GM18498 (cell line): ENCODE measurements at regions not wholly inside any gene's neighbourhood (a gene's known extent, or its start where the extent isn't known, plus 50 kb on each side); places are given as distances from the start of the nearest gene placed in this dataset.

Source experiments
- ATAC-seq: cut with Tn5 transposase; IDR thresholded peaks from one replicate; pipeline ENCODE4 v1.9.1; 2021; ENCODE audit warnings: mild to moderate bottlenecking, moderate library complexity; ENCODE audit not compliant: unreplicated experiment

GRCh38 chr5:93186076-93186682 lies 394.8 kb downstream of the NR2F1-AS1 start:
- no peak for ATAC-seq

GRCh38 chr5:93184041-93184440 lies 397.0 kb downstream of the NR2F1-AS1 start:
- no peak for ATAC-seq

GRCh38 chr5:93179466-93179865 lies 401.6 kb downstream of the NR2F1-AS1 start:
- no peak for ATAC-seq

- no peak for ATAC-seq
Measured at GRCh38 chr5:93174930-93175329, 406.1 kb downstream of the NR2F1-AS1 start.

- ATAC-seq, result no peak
Measured at GRCh38 chr5:93165559-93165958, 415.5 kb downstream of the NR2F1-AS1 start.

- ATAC-seq, result no peak
Measured at GRCh38 chr5:93164690-93165089, 416.3 kb downstream of the NR2F1-AS1 start.

GRCh38 chr5:93163010-93163663 lies 417.9 kb downstream of the NR2F1-AS1 start:
- ATAC-seq, result no peak

- ATAC-seq, result no peak
Measured at GRCh38 chr5:93161661-93162654, 419.1 kb downstream of the NR2F1-AS1 start.

- no peak for ATAC-seq
Measured at GRCh38 chr5:93158841-93159240, 422.2 kb downstream of the NR2F1-AS1 start.

- ATAC-seq, result no peak
Measured at GRCh38 chr5:93156566-93156965, 424.5 kb downstream of the NR2F1-AS1 start.

- ATAC-seq, result no peak
Measured at GRCh38 chr5:93154535-93154934, 426.5 kb downstream of the NR2F1-AS1 start.

GRCh38 chr5:93153461-93153860 lies 427.6 kb downstream of the NR2F1-AS1 start:
- ATAC-seq, result no peak

GRCh38 chr5:93151896-93152295 lies 429.1 kb downstream of the NR2F1-AS1 start:
- no peak for ATAC-seq

- no peak for ATAC-seq
Measured at GRCh38 chr5:93151121-93151520, 429.9 kb downstream of the NR2F1-AS1 start.

GRCh38 chr5:93150311-93151012 lies 430.6 kb downstream of the NR2F1-AS1 start:
- ATAC-seq, result no peak

- no peak for ATAC-seq
Measured at GRCh38 chr5:93145767-93146166, 435.3 kb downstream of the NR2F1-AS1 start.

GRCh38 chr5:93145019-93145418 lies 436.0 kb downstream of the NR2F1-AS1 start:
- no peak for ATAC-seq

- ATAC-seq, result no peak
Measured at GRCh38 chr5:93141969-93142368, 439.1 kb downstream of the NR2F1-AS1 start.

- no peak for ATAC-seq
Measured at GRCh38 chr5:93130624-93131490, 450.2 kb downstream of the NR2F1-AS1 start.

- ATAC-seq, result no peak
Measured at GRCh38 chr5:93126634-93127033, 454.4 kb downstream of the NR2F1-AS1 start.
